NCI-H1417 (cell line): ENCODE measurements at regions not wholly inside any gene's neighbourhood (a gene's known extent, or its start where the extent isn't known, plus 50 kb on each side); places are given as distances from the start of the nearest gene placed in this dataset.
"Not testable (repeated sequence)": the region's sequence is repeated elsewhere in the genome, so short reads cannot be mapped to it uniquely, and the experiment has no call there.

Experiments
- DNase-seq, 3 experiments: peaks; one replicate each; lab custom pipeline; 2025; lab: John Stamatoyannopoulos, UW

GRCh38 chr1:101420406-101420805, 183.6 kb downstream of the S1PR1 start:
- no peak for DNase-seq

DNA sequence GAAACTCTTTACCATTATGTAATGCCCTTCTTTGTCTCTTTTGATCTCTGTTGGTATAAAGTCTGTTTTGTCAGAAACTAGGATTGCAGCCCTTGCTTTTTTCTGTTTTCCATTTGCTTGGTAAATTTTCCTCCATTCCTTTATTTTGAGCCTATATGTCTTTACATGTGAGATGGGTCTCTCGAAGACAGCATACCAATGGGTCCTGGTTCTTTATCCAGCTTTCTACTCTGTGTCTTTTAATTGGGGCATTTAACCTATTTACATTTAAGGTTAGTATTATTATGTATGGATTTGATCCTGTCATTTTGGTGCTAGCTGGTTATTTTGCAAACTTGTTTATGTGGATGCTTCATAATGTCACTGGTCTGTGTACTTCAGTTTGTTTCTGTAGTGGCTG, 191.3 kb downstream of the S1PR1 start:
- DNase-seq: not testable (repeated sequence)

GRCh38 chr1:101428562-101428961, 191.7 kb downstream of the S1PR1 start:
- DNase-seq: no peak

DNA sequence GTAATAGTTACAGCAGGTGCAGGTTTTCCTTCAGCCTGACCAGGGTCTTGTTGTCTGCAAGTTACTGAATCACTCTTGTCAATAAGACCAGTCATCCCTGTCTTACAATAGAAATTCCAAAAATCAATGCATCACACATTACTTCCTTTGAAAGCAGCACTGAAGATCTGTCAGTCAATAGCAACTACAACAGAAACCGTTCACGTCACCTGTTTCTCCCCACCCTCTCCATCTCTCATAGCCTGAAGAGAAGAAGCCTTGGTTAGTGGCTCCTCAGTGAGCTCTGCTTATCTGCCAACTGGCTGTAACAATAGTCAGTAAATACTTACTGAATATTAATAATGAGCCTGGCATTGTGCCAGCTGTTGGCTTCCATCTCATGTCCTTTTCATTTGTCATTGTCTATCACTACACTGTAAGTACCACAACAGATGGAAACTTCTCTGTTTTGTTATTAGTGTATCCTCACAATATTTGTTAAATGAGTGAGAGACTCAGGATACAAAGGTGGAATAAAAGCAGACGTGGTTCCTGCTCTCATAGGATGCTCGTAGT, 195.2 kb downstream of the S1PR1 start:
- DNase-seq: peak in 2 of 3 experiments; percentile 6 to 65

DNA sequence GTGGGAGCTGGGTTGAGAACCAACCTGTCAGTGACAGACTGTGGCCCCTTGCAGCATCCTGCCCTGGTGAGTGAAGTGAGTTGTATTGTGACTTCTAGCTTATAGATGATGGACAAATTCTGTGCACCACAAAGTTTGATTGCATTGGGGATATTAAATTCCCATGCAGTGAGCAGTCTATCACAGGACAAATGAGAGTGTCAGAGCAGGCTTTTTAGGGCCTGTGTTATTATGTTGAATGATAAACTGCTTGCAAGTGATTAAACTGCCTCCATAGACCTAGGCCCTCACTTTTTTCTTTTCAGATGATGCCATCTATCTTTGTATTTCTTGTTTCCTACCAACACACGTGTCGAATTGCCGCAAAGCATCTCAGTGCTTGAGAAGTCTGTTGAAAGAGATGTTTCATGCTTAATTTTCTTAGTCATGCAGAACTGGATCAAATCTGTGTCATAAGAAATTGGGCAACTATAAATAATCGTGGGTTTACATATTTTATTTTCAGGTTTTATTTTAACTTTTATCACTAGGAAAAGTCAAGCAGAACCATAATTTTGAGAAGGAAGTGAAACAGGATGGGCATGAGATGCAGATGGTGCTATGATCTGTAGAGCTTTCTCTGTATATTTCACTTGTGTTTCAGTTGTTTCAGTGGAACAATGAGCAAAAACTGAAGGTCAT, 199.2 kb downstream of the S1PR1 start:
- DNase-seq: no peak

DNA sequence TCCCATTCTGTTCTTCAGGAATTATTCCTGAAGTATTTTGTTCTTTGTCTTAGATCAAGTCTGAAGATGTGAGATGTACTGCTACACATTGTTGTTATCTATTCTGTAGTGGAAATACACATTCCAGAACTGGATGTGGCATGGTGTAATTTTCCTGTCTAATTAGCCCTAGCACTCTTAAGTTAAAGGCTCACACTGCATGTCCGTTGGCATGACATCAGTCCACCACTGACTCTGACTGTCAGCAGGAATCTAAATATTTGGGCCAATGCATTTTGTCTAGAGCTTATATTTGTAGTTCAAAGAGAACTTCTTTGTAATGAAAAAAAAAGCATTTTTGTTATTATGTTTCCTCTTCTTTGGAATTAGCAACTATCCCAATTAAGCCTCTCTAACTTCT, 201.0 kb downstream of the S1PR1 start:
- DNase-seq: no peak

GRCh38 chr1:101438359-101438758, 201.5 kb downstream of the S1PR1 start:
- peak in 2 of 3 experiments; percentile 12 to 13 for DNase-seq

- DNase-seq: no peak
Observed at GRCh38 chr1:101440485-101440884, 203.7 kb downstream of the S1PR1 start.

DNA sequence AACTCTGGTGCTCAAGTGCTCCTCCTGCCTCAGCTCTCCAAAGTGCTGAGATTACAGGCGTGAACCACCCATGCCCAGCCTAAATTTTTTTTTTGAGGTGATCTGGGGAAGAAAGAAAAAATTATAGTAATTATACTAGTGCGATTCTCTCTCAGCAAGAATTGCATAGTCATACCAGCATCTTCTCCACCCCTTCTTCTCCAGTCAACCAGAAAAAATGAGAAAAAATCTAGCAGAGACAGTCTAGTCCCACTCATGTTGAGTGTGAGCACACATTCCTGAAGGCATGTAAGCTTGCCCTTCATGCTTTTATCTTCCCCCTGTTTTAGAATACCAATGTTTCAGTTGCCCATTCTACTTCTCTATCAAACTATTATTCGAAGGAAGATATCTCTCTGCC, 207.6 kb downstream of the S1PR1 start:
- DNase-seq: no peak

DNA sequence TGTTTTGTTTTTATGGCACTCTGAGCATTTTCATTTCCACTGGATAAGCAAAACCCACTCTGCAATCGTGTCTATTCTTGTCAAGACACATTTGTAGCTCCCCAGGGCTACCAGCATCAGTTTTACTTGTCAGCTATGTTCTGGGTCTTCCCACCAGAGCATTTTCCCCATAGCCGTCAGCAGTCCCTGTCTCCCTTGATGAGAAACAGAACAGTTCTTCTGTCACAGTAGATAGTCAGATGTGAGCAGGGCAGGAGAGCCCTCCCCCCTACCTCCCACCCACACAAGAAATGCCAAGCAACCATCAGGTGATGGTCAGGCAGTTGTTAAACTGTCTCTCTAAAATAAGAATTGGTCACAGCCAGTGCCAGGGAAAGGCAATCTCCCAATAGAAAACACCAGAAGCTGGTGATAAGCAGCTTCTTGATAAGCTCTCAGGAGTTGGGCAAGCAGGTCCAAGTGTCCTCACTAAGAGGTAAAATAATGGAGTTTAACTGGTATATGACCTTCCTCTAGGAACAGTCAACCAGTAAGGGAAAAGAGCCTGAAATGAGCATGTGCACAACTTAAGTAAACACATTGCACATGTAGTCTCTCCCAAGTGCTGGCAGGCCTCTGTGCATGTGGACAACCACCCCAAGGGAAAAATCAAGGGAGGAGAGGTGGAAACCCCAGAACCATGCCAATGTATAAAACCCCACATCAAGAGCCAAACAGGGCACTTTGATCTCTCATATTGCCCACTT, 208.2 kb downstream of the S1PR1 start:
- DNase-seq: no peak

GRCh38 chr1:101448018-101448417, 211.2 kb downstream of the S1PR1 start:
- no peak for DNase-seq

- DNase-seq: not testable (repeated sequence)
Observed at GRCh38 chr1:101450691-101451090, 213.9 kb downstream of the S1PR1 start.

DNA sequence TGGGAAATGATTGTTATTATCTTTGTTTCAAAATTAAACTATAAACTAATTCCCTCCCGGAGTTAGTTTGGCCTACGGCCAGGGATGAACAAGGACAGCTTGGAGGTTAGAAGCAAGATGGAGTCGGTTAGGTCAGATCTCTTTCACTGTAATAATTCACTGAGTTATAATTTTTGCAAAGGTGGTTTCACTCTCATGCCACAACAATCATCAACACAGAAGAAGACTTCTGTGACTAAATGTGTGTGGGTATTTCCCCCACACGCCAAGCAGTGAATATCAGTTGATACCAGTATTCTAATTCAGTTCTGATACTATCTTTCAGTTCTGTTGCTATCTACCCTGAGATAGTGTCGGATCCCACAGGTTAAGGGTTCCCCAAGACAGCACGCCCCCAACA, 215.1 kb downstream of the S1PR1 start:
- DNase-seq: no peak

DNA sequence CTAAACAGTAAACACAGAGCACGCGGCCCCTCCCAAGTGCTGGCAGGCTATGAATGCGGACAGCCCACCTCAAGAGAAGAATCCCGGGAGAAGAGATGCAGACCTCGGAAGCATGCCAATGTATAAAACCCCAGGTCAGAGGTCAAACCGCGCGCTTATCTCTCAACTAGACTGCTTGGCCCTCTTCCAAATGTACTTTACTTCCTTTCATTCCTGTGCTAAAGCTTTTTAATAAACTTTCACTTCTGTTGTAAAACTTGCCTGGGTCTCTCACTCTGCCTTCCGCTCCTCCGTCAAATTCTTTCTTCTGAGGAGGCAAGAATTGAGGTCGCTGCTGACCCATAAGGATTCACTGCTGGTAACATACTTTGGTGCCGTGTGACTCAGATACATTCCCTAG, 216.0 kb downstream of the S1PR1 start:
- DNase-seq: no peak

DNA sequence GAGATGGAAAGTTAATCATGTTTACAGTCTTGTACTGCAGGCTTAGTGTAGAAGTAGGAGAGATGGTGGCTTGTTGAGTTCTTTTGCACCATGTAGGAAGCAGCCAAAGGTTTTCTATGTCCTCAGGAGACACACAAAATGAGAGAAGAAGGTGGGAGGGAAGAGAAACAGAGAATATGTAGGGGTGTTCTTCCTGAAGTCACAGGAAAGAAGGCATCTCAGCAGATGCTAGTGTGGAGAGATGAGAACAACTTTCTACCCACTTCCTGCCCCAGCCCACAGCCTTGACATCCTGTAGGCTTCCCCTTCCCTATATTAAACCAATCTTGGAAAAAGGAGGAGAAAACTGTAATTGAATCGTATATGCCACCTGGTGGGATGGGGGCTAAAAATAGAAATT, 217.0 kb downstream of the S1PR1 start:
- DNase-seq: no peak

- DNase-seq: no peak
Observed at GRCh38 chr1:101455166-101455565, 218.3 kb downstream of the S1PR1 start.

DNA sequence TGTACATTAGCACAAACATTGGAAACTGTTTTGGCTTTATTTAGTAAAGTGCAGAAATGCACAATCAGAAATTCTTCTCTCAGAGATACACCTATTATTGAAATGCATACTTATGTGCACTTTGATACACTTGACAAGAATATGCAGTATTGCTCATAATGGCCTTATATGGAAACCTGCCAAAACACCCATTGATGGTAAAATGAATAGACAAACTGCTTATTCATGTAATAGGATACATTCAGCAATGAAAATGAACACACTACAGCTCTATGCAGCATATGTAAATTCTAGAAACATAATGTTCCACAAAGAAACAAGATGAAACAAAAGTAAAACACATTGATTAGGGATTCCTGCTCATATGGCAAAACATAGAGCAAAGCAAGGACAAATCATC, 223.9 kb downstream of the S1PR1 start:
- DNase-seq: peak in 1 of 3 experiments; percentile 51

DNA sequence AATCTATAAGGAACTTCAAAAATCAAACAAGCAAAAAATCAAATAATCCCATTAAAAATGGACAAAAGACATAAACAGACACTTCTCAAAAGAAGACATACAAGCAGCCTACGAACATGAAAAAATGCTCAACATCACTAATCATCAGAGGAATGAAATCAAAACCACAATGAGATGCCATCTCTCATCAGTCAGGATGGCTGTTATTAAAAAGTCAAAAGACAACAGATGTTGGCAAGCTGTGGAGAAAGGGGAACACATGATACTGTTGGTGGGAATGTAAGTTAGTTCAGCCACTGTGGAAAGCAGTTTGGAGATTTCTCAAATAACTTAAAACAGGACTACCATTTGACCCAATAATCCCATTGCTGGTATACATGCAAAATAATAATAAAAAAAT, 226.4 kb downstream of the S1PR1 start:
- DNase-seq: no peak

GRCh38 chr1:101465941-101466340, 229.1 kb downstream of the S1PR1 start:
- DNase-seq: no peak

DNA sequence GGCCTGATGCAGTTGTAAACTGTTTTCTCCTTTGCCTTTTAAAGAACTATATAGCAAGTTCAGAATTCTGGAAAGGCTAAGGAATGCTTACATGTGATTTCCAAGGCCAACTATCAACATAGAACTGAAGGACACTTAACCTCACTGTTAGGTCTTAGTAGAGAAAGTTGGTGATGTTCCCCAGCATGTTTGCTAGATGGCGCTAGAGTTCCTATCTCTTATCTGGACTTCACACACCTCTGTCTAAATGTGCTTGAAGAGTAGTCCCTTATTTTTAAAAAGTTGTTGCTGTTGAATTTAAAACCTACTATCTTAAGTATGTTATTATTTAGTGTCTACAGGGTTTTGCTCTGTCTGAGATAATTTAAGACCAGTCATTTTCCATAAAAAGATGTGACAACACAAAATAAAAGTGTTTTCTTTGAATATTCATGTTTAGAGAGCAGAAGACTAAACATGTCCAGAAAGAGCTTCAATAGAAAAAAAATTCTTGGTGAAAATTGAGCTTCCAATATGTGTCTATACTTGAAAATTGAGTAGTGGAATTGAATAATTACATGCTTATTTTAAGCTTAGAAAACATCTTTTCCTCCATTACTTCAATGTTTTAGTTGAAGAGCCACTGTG, 237.3 kb downstream of the S1PR1 start:
- peak in 2 of 3 experiments; percentile 24 to 42 for DNase-seq

DNA sequence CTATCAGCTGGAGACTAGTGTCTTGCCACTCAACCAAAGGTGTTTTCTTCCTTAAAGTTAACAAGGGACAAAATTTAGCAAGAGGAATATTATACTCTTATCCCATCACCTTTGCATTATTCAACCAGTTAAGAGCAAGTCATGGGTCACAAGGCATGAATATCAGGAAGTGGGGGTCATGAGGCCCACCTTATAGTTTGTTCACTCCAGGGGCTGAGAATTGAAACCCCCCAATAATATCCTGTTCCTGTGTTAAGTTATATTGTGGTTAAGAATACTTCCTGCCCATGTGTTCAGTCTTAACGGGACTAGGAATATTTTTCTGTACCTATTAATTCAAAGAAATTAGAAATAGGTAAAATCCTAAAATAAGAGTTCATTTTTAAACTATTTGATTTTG, 239.7 kb downstream of the S1PR1 start:
- no peak for DNase-seq

GRCh38 chr1:101479945-101480344, 243.1 kb downstream of the S1PR1 start:
- DNase-seq: no peak

- no peak for DNase-seq
Observed at GRCh38 chr1:101482306-101482705, 245.5 kb downstream of the S1PR1 start.
